H1 (cell line): ENCODE measurements at regions not wholly inside any gene's neighbourhood (a gene's known extent, or its start where the extent isn't known, plus 50 kb on each side); places are given as distances from the start of the nearest gene placed in this dataset.

ENCODE experiments used
- CTCF ChIA-PET: fragments of 300-600 bp; sonication (Branson Sonifier 250); formaldehyde crosslinking; loops from one replicate; lab custom pipeline; 2021; ENCODE audit not compliant: partially characterized antibody; lab: Charles Lee
- POLR2A ChIA-PET: fragments of 300-600 bp; sonication (Branson Sonifier 250); formaldehyde crosslinking; loops from one replicate; lab custom pipeline; 2021; ENCODE audit warnings: inconsistent platforms; ENCODE audit not compliant: partially characterized antibody; lab: Charles Lee
- DNase-seq, 2 experiments: peaks; one replicate each; pipeline versions ENCODE4 v3.0.0 to v3.0.0-alpha.2; 2010 to 2022; ENCODE audit warnings: low spot score in 2 of 2, low read depth in 1 of 2, mixed read lengths in 1 of 2
- FAIRE-seq: peaks from 2 replicates; lab custom pipeline; 2011; peaks lifted over from hg19 to GRCh38; lab: Jason Lieb, UNC
- H2AFZ ChIP-seq: 2 replicates; pipeline ENCODE4 v1.8.1; 2012; ENCODE audit warnings: low read length, inconsistent platforms
- H2AK5ac ChIP-seq: 2 replicates; pipeline ENCODE4 v1.6.1; 2013; ENCODE audit warnings: low read depth, low read length
- H2BK120ac ChIP-seq: replicated peaks from 2 replicates; pipeline ENCODE3; 2013; ENCODE audit warnings: low read depth, low read length, inconsistent platforms
- H2BK12ac ChIP-seq: 2 replicates; pipeline ENCODE4 v1.6.1; 2013; ENCODE audit warnings: low read depth, low read length
- H2BK15ac ChIP-seq: 2 replicates; pipeline ENCODE4 v1.6.1; 2013; ENCODE audit warnings: low read length
- H2BK20ac ChIP-seq: 2 replicates; pipeline ENCODE4 v1.6.1; 2013; ENCODE audit warnings: low read length
- H2BK5ac ChIP-seq: 2 replicates; pipeline ENCODE4 v1.6.1; 2013; ENCODE audit warnings: low read depth, low read length
- H3K14ac ChIP-seq: 2 replicates; pipeline ENCODE4 v1.6.1; 2013; ENCODE audit warnings: inconsistent platforms; ENCODE audit not compliant: insufficient read length
- H3K18ac ChIP-seq: 2 replicates; pipeline ENCODE4 v1.6.1; 2013; ENCODE audit warnings: low read length; ENCODE audit errors: extremely low read depth
- H3K23ac ChIP-seq: 2 replicates; pipeline ENCODE4 v1.6.1; 2013; ENCODE audit warnings: inconsistent platforms; ENCODE audit not compliant: insufficient read length
- H3K23me2 ChIP-seq: 2 replicates; pipeline ENCODE4 v1.6.1; 2013; ENCODE audit warnings: low read depth, low read length
- H3K27ac ChIP-seq: 2 replicates; pipeline ENCODE4 v1.6.1; 2011; ENCODE audit warnings: low read depth, low read length, inconsistent platforms
- H3K27me3 ChIP-seq, 4 experiments: replicated peaks in 1 of 4; 1 replicate in 1 of 4; 2 replicates in 3 of 4; pipeline versions ENCODE4 v1.6.1 to v1.8.1; 2011 to 2013; ENCODE audit warnings: low read length in 3 of 4, mild to moderate bottlenecking in 3 of 4, inconsistent platforms in 2 of 4, mixed read lengths in 2 of 4, moderate library complexity in 1 of 4; ENCODE audit not compliant: control insufficient read depth in 3 of 4, insufficient read depth in 3 of 4; ENCODE audit errors: extremely low read depth in 1 of 4
- H3K36me3 ChIP-seq, 4 experiments: 2 replicates each; pipeline versions ENCODE4 v1.6.1 to v1.8.1; 2011 to 2013; ENCODE audit warnings: mild to moderate bottlenecking in 4 of 4, low read length in 3 of 4, moderate library complexity in 2 of 4, control low read depth in 1 of 4, inconsistent platforms in 1 of 4; ENCODE audit not compliant: insufficient read depth in 4 of 4, control insufficient read depth in 2 of 4
- H3K4ac ChIP-seq: replicated peaks from 2 replicates; pipeline ENCODE3; 2013; ENCODE audit warnings: low read length, low read depth, mixed read lengths, inconsistent platforms; ENCODE audit not compliant: insufficient read length
- H3K4me1 ChIP-seq, 4 experiments: replicated peaks in 1 of 4; 1 replicate in 1 of 4; 2 replicates in 3 of 4; pipeline versions ENCODE4 v1.6.1 to v1.8.1; 2011 to 2013; ENCODE audit warnings: low read length in 3 of 4, inconsistent platforms in 2 of 4, mixed read lengths in 1 of 4; ENCODE audit not compliant: insufficient read depth in 4 of 4, control insufficient read depth in 3 of 4
- H3K4me2 ChIP-seq, 2 experiments: 2 replicates each; pipeline versions ENCODE4 v1.6.1 to v1.8.1; 2011 to 2013; ENCODE audit warnings: low read depth in 2 of 2, low read length in 2 of 2, control low read depth in 1 of 2, inconsistent platforms in 1 of 2, mild to moderate bottlenecking in 1 of 2; ENCODE audit not compliant: insufficient read depth in 1 of 2
- H3K4me3 ChIP-seq, 4 experiments: fragments of 200-600, 300-600 bp in 1 of 4; sonication (generic), shearing (Covaris generic), sonication (Bioruptor Twin) in 1 of 4; 2 replicates each; pipeline versions ENCODE4 v1.5.1 to v1.8.1; 2011 to 2016; ENCODE audit warnings: low read length in 4 of 4, low read depth in 3 of 4, control low read depth in 2 of 4, inconsistent platforms in 2 of 4, mild to moderate bottlenecking in 2 of 4, mixed read lengths in 1 of 4, moderate library complexity in 1 of 4; ENCODE audit not compliant: insufficient read depth in 2 of 4; ENCODE audit errors: extremely low read depth in 1 of 4
- H3K56ac ChIP-seq: replicated peaks from 2 replicates; pipeline ENCODE3; 2013; ENCODE audit warnings: low read depth, mild to moderate bottlenecking, mixed read lengths, low read length, inconsistent platforms; ENCODE audit not compliant: insufficient read length
- H3K79me1 ChIP-seq: 2 replicates; pipeline ENCODE4 v1.6.1; 2013; ENCODE audit warnings: low read depth, low read length, control low read depth
- H3K79me2 ChIP-seq, 2 experiments: 2 replicates each; pipeline versions ENCODE4 v1.6.1 to v1.8.1; 2012 to 2013; ENCODE audit warnings: low read length in 2 of 2, mild to moderate bottlenecking in 2 of 2, inconsistent platforms in 1 of 2; ENCODE audit not compliant: insufficient read depth in 2 of 2, control insufficient read depth in 1 of 2
- H3K9ac ChIP-seq, 4 experiments: replicated peaks in 1 of 4; 1 replicate in 1 of 4; 2 replicates in 3 of 4; pipeline versions ENCODE4 v1.6.1 to v1.8.1; 2011 to 2013; ENCODE audit warnings: low read depth in 3 of 4, low read length in 3 of 4, control low read depth in 2 of 4, mild to moderate bottlenecking in 2 of 4, moderate library complexity in 2 of 4, inconsistent platforms in 1 of 4; ENCODE audit errors: extremely low read depth in 1 of 4
- H3K9me3 ChIP-seq, 2 experiments: 2 replicates each; pipeline versions ENCODE4 v1.6.1 to v1.8.1; 2012 to 2013; ENCODE audit warnings: mild to moderate bottlenecking in 2 of 2, moderate library complexity in 2 of 2, control low read depth in 1 of 2, inconsistent platforms in 1 of 2, low read depth in 1 of 2, low read length in 1 of 2, mixed read lengths in 1 of 2; ENCODE audit not compliant: insufficient read depth in 2 of 2
- H4K20me1 ChIP-seq, 2 experiments: replicated peaks in 1 of 2; 2 replicates each; pipeline versions ENCODE3 to v1.8.1; 2011 to 2013; ENCODE audit warnings: inconsistent platforms in 2 of 2, low read length in 2 of 2, mild to moderate bottlenecking in 1 of 2; ENCODE audit not compliant: insufficient read depth in 2 of 2, control insufficient read depth in 1 of 2
- H4K5ac ChIP-seq: 2 replicates; pipeline ENCODE4 v1.6.1; 2013; ENCODE audit warnings: low read length, low read depth, mixed read lengths, inconsistent platforms; ENCODE audit not compliant: insufficient read length
- H4K8ac ChIP-seq: 2 replicates; pipeline ENCODE4 v1.8.0; 2013; ENCODE audit warnings: mild to moderate bottlenecking, moderate library complexity, low read length, inconsistent platforms; ENCODE audit not compliant: insufficient read depth; ENCODE audit errors: extremely low read depth
- H4K91ac ChIP-seq: replicated peaks from 2 replicates; pipeline ENCODE3; 2013; ENCODE audit warnings: low read length, mixed read lengths, inconsistent platforms; ENCODE audit not compliant: insufficient read length
- ATF3 ChIP-seq: IDR thresholded peaks from 2 replicates; pipeline ENCODE4 v1.6.1; 2011; ENCODE audit warnings: low read depth, mild to moderate bottlenecking, low read length; ENCODE audit not compliant: insufficient read depth
- BCL11A ChIP-seq, 2 experiments: IDR thresholded peaks; one replicate each; pipeline ENCODE4 v1.6.1; 2011; ENCODE audit warnings: low read depth in 2 of 2, low read length in 2 of 2, mild to moderate bottlenecking in 2 of 2
- BRCA1 ChIP-seq: IDR thresholded peaks from 2 replicates; pipeline ENCODE4 v1.6.1; 2012; ENCODE audit warnings: low read depth, low read length, improper control_type of control experiment
- EGR1 ChIP-seq: IDR thresholded peaks from 2 replicates; pipeline ENCODE4 v1.6.1; 2011; ENCODE audit warnings: low read depth, low read length, borderline replicate concordance
- EP300 ChIP-seq, 2 experiments: IDR thresholded peaks; 1 replicate in 1 of 2; 2 replicates in 1 of 2; pipeline ENCODE4 v1.6.1; 2011 to 2012; ENCODE audit warnings: low read depth in 2 of 2, low read length in 2 of 2, mild to moderate bottlenecking in 2 of 2, borderline replicate concordance in 1 of 2, inconsistent platforms in 1 of 2, moderate library complexity in 1 of 2
- GTF2F1 ChIP-seq: IDR thresholded peaks from 2 replicates; pipeline ENCODE4 v1.6.1; 2012; ENCODE audit warnings: low read depth, low read length, improper control_type of control experiment, borderline replicate concordance
- RBBP5 ChIP-seq: IDR thresholded peaks from 2 replicates; pipeline ENCODE4 v1.7.1; 2012; ENCODE audit warnings: low read depth, mild to moderate bottlenecking, inconsistent platforms, low read length, moderate library complexity, borderline replicate concordance
- SIX5 ChIP-seq: IDR thresholded peaks from 2 replicates; pipeline ENCODE4 v1.6.1; 2011; ENCODE audit warnings: mild to moderate bottlenecking, low read depth, low read length
- WGBS, 2 experiments: shearing (Covaris generic) in 1 of 2; methylation state at CpG; one replicate each; pipeline versions ENCODE4 v1.1.6 to v1.1.7; 2013 to 2015; ENCODE audit warnings: low lambda C conversion rate in 2 of 2, mixed read lengths in 2 of 2, inconsistent platforms in 1 of 2, low coverage in 1 of 2, missing lambda C conversion rate in 1 of 2; ENCODE audit not compliant: insufficient replicate concordance in 2 of 2, insufficient coverage in 1 of 2, insufficient read length in 1 of 2; ENCODE audit errors: extremely low coverage in 1 of 2, missing lambda C conversion rate in 1 of 2; 5-methylcytosine and 5-hydroxymethylcytosine counted together

- Histone ChIP-seq H2AFZ (no peak overlapping the region; the same call in 1 of the 2 replicates), H3K4me3 (no peak overlapping the region), H3K27ac (no peak overlapping the region), H3K36me3 (no peaks in the 10 kb centered on the region), H4K91ac (no peak overlapping the region), H4K8ac (peak overlapping the region; percentile 81; the same call in 1 of the 2 replicates), H3K56ac (no peak overlapping the region), H3K14ac (no peak overlapping the region), H3K9me3 (no peaks in the 10 kb centered on the region), H2BK5ac (no peak overlapping the region), H2BK15ac (no peak overlapping the region), H3K27me3 (no peaks in the 10 kb centered on the region), H3K4me2 (no peak overlapping the region), H3K4me1 (peaks cover 1 to 8% (median 4%) of the 10 kb centered on the region in 4 experiments; a peak in 5 of 7 replicates), H3K79me1 (no peaks in the 10 kb centered on the region), H4K5ac (no peak overlapping the region), H3K23me2 (no peaks in the 10 kb centered on the region), H2BK12ac (no peak overlapping the region), H2AK5ac (no peak overlapping the region), H2BK20ac (no peak overlapping the region), H3K79me2 (no peaks in the 10 kb centered on the region), H3K23ac (no peak overlapping the region), H3K9ac (no peak overlapping the region), H3K4ac (no peak overlapping the region), H3K18ac (no peak overlapping the region), H4K20me1 (no peaks in the 10 kb centered on the region), H2BK120ac (no peak overlapping the region)
- no peak for DNase-seq
- TF ChIP-seq SIX5 = no peak
- TF ChIP-seq GTF2F1 = no peak
- TF ChIP-seq EP300 (IDR thresholded peaks at IDR 0.05; ENCODE audit: borderline replicate concordance in 1 of 2, low read depth in 2 of 2, low read length in 2 of 2) = no peak
- no peak for TF ChIP-seq ATF3
- no peak for TF ChIP-seq BCL11A (IDR thresholded peaks at IDR 0.05; ENCODE audit: low read depth in 2 of 2, low read length in 2 of 2)
- no peak for TF ChIP-seq RBBP5
- TF ChIP-seq BRCA1 = no peak
- TF ChIP-seq EGR1 = no peak
- POLR2A ChIA-PET = no interaction called here
- 69% methylated on average over 12 of the region's 13 CpGs; no CpG with 5 or more reads in 1 of the 2 experiments for WGBS, 2 experiments
- CTCF ChIA-PET = no interaction called here
- no peak for FAIRE-seq
These were observed 264.3 kb downstream of the FOXO1 start for GRCh38 chr13:40401911-40402776.
